ENCODE measurements at regions not wholly inside any gene's neighbourhood (a gene's known extent, or its start where the extent isn't known, plus 50 kb on each side); places are given as distances from the start of the nearest gene placed in this dataset.

DNA sequence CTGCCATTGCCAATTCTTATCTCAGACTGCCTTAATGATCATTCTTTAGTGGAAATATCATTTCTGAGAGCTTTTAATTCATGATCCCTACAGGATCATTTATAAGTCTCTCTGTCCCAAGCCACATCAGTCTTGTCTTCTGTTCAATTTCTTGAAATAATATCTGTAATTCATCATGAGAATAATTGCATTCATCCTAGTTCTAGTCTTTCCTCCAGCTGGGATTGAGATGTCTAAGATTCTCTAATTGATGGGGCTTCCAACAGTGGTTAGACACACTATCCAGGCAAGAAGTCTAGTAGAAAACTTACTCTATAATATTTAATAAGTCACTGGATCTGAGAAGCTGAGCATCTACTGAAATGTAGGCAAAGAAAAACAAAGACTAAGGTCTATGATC is 854.7 kb upstream of the ADGRL3 start:
- TF ChIP-seq FOS (IDR thresholded peaks at IDR 0.05; ENCODE audit: borderline replicate concordance, insufficient read depth, low read length) = no peak
- TF ChIP-seq, protein P1, sequence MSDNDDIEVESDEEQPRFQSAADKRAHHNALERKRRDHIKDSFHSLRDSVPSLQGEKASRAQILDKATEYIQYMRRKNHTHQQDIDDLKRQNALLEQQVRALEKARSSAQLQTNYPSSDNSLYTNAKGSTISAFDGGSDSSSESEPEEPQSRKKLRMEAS (IDR thresholded peaks at IDR 0.05; ENCODE audit: insufficient read depth, insufficient read length) = no peak
- no peak for TF ChIP-seq POLR2AphosphoS5 (IDR thresholded peaks at IDR 0.05; ENCODE audit: insufficient read depth, low read depth, low read length)
- no peak for TF ChIP-seq GATA2 (IDR thresholded peaks at IDR 0.05; ENCODE audit: insufficient read depth, insufficient read length, low read depth, low read length)
- no peak for TF ChIP-seq JUN (IDR thresholded peaks at IDR 0.05; ENCODE audit: borderline replicate concordance, insufficient read depth, insufficient read length, low read depth)
- TF ChIP-seq, protein P2, sequence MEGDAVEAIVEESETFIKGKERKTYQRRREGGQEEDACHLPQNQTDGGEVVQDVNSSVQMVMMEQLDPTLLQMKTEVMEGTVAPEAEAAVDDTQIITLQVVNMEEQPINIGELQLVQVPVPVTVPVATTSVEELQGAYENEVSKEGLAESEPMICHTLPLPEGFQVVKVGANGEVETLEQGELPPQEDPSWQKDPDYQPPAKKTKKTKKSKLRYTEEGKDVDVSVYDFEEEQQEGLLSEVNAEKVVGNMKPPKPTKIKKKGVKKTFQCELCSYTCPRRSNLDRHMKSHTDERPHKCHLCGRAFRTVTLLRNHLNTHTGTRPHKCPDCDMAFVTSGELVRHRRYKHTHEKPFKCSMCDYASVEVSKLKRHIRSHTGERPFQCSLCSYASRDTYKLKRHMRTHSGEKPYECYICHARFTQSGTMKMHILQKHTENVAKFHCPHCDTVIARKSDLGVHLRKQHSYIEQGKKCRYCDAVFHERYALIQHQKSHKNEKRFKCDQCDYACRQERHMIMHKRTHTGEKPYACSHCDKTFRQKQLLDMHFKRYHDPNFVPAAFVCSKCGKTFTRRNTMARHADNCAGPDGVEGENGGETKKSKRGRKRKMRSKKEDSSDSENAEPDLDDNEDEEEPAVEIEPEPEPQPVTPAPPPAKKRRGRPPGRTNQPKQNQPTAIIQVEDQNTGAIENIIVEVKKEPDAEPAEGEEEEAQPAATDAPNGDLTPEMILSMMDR (IDR thresholded peaks at IDR 0.05; ENCODE audit: extremely low read depth in 1 of 2, insufficient read depth in 1 of 2, low read depth in 1 of 2, low read length in 2 of 2) = no peak
- no peak for TF ChIP-seq POLR2A (IDR thresholded peaks at IDR 0.05; ENCODE audit: low read depth, low read length)
- no peak for TF ChIP-seq MYC (IDR thresholded peaks at IDR 0.05; ENCODE audit: low read depth, low read length)
- TF ChIP-seq EZH2 (IDR thresholded peaks at IDR 0.05; ENCODE audit: borderline replicate concordance, low read depth, low read length, severe bottlenecking) = no peak
- no TSS peak for BruUV-seq (replicated peaks)
- Histone ChIP-seq H3K79me2 (ENCODE audit: control insufficient read depth, insufficient read depth, low read length) (no peaks in the 10 kb centered on the region), H3K9ac (replicated peaks; ENCODE audit: extremely low read depth, insufficient read depth, low read length) (no peak overlapping the region), H3K9me1 (replicated peaks; ENCODE audit: control insufficient read depth, extremely low read depth, insufficient read depth, low read length) (no peaks in the 10 kb centered on the region), H3K9me3 (replicated peaks; ENCODE audit: control insufficient read depth, insufficient read depth, low read length) (no peaks in the 10 kb centered on the region), H3K36me3 (ENCODE audit: control insufficient read depth in 2 of 2, extremely low read depth in 1 of 2, insufficient read depth in 2 of 2, low read length in 2 of 2) (no peaks in the 10 kb centered on the region), H3K4me1 (ENCODE audit: control insufficient read depth, extremely low read depth, insufficient read depth, low read length) (no peaks in the 10 kb centered on the region), H4K20me1 (replicated peaks; ENCODE audit: control insufficient read depth, extremely low read depth, insufficient read depth, low read length) (no peaks in the 10 kb centered on the region), H3K27ac (ENCODE audit: insufficient read depth, low read depth, low read length) (no peak overlapping the region), H3K4me3 (replicated peaks in 1 of 3; ENCODE audit: insufficient read depth in 1 of 3, low read depth in 1 of 3, low read length in 3 of 3) (no peak overlapping the region), H3K4me2 (ENCODE audit: insufficient read depth, low read length) (no peak overlapping the region), H3K27me3 (ENCODE audit: control insufficient read depth in 2 of 2, insufficient read depth in 2 of 2, low read length in 2 of 2) (no peaks in the 10 kb centered on the region), H2AFZ (ENCODE audit: low read depth, low read length) (no peak overlapping the region)
- dilution Hi-C loops (cut with MboI; ENCODE audit: extremely low pct_ligation_motif_present, low sequenced_read_pairs) = no loop called here
- POLR2A ChIA-PET = no interaction called here
- FAIRE-seq (no peak), DNase-seq (ENCODE audit: low read depth, low spot score) (no peak)
- CTCF ChIA-PET = no interaction called here
- intact Hi-C loops (cut with micrococcal nuclease) = no loop called here
